H7 (cell line): ENCODE measurements at regions not wholly inside any gene's neighbourhood (a gene's known extent, or its start where the extent isn't known, plus 50 kb on each side); places are given as distances from the start of the nearest gene placed in this dataset.

Experiments
- DNase-seq: peaks from one replicate; pipeline ENCODE4 v3.0.0; 2012
- H3K27me3 ChIP-seq: 2 replicates; pipeline ENCODE4 v1.6.0; 2011; ENCODE audit warnings: mild to moderate bottlenecking, low read length; ENCODE audit not compliant: control insufficient read depth, insufficient read depth
- H3K36me3 ChIP-seq: replicated peaks from 2 replicates; pipeline ENCODE4 v1.5.1; 2011; ENCODE audit warnings: low read length; ENCODE audit not compliant: control insufficient read depth, insufficient read depth
- H3K4me3 ChIP-seq: 2 replicates; pipeline ENCODE4 v1.5.1; 2011; ENCODE audit warnings: low read depth, mild to moderate bottlenecking, control low read depth, low read length, moderate library complexity; ENCODE audit not compliant: insufficient read depth

- no peak for DNase-seq
- no peak overlapping the region for H3K4me3 ChIP-seq
- H3K36me3 ChIP-seq = no peaks in the 10 kb centered on the region
- H3K27me3 ChIP-seq = no peaks in the 10 kb centered on the region
Observed at GRCh38 chr3:59316688-59317275, 267.0 kb upstream of the CFAP20DC start.

DNA sequence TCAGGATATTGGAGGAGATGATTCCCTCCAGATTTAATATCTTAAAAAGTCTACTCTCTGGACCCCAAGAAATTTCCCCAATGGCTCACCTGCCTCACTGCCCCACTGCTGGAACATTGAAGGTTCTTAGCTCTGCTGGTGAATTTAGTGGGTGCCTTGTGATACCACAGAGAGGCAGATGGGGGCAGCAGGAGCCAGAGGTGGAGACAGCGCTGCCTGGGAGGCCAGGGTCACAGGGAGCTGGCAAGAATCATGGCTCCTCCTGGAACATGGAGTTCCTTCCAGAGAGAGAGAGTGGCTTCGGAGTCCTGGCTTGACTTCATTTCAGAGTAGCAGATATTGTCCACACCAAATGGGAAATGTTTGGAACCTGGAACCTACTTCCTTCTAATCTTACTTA, 263.5 kb upstream of the CFAP20DC start:
- DNase-seq = peak; percentile 20
- no peak overlapping the region for H3K4me3 ChIP-seq
- no peaks in the 10 kb centered on the region for H3K27me3 ChIP-seq
- H3K36me3 ChIP-seq = no peaks in the 10 kb centered on the region

DNA sequence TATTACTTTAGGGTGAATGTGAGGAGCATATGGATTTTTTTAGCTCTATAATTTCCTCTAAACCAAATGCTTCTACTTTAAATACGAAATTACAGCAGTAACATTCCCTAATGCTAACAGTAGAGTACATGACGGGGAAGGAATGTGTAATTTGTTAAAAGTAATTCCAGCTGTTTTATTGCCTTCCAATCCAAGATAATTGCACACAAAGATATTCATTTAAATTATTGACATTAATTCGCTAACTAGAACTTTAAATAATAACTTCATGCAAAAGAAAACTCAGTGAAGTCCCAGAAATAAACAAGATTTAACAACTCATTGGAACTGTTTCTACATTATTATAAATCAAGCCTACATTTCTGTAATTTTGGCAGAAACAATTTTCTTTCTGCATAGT, 261.4 kb upstream of the CFAP20DC start:
- DNase-seq = no peak
- H3K27me3 ChIP-seq = no peaks in the 10 kb centered on the region
- H3K4me3 ChIP-seq = no peak overlapping the region
- H3K36me3 ChIP-seq = no peaks in the 10 kb centered on the region

DNA sequence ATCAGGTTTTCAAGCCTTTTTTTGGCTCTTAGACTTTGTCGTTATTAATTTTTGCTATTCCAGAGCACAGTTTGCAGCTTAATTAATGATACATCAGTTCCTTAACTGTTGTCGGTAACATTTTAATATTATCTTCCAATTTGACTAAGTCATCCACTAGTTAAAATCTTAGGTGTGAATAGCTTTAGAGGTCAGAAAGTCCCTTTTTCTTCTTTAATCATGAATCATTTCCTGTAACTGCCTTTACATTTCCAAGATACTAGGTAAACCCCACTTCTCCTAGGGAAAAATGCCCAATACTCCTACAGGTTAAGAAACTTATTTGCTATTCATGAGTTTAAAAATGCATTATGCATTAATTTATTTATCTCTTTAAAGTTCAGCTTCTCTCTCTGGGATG, 260.9 kb upstream of the CFAP20DC start:
- DNase-seq = no peak
- no peaks in the 10 kb centered on the region for H3K36me3 ChIP-seq
- no peak overlapping the region for H3K4me3 ChIP-seq
- no peaks in the 10 kb centered on the region for H3K27me3 ChIP-seq

DNA sequence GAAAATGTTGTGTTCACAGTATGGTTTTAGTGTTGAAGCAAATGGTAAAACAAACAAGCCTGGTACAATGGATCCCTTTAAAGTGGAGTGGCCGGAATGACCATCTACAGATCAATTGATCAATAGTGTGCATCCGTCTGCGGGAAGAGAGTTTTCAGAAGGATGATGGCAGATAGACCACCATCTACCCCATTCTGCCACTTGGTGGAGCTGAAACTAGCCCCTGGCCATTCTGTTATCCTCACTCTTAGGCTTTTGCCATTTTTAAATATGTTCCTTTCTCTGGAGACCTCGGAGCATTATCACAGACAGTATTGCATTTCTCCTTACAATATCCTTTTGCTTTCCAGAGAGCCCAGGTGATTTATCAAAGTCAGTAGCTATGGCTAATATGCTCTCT, 258.9 kb upstream of the CFAP20DC start:
- peak; percentile 22 for DNase-seq
- H3K36me3 ChIP-seq = no peaks in the 10 kb centered on the region
- H3K27me3 ChIP-seq = no peaks in the 10 kb centered on the region
- H3K4me3 ChIP-seq = no peak overlapping the region

DNA sequence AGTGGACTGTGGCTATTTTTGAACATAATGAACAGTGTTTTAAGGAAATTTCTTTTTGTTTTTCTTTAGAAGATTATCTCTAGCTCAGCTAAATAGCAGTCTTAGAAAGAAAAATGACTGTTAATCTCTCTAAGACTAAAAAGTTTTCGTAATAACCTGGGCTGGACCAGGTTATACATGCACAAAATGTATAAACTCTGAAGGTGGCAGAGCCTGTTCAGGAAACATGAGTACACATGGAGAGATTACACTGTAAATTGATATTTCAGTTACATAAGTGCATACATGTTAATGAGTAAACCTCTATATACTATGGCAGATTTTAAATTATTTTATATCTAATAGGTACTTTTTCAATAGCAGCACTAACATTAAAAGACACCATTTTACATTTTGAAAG, 258.2 kb upstream of the CFAP20DC start:
- Histone ChIP-seq H3K27me3 (no peaks in the 10 kb centered on the region), H3K36me3 (no peaks in the 10 kb centered on the region), H3K4me3 (no peak overlapping the region)
- DNase-seq = no peak

DNA sequence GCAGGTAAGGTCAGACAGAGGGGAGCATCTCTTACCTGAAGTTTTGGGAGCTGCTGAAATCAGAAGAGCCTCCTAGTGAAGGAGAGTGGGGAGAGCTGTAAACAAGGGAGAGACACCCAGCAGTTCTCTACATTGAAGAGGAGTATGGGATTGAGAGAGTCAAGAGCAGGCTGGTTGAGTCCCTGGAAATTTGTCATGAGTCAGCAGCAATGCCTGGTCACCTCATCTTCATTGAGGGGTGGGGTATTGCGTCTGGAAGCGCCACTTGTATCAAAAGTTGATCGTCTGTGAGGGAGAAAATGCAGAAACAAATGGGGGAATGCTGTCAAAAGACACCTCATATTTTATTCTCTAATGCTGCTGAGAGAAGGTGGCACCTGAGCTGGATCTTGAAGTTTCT, 256.6 kb upstream of the CFAP20DC start:
- no peaks in the 10 kb centered on the region for H3K27me3 ChIP-seq
- DNase-seq = no peak
- no peaks in the 10 kb centered on the region for H3K36me3 ChIP-seq
- H3K4me3 ChIP-seq = no peak overlapping the region

GRCh38 chr3:59304296-59304695, 254.5 kb upstream of the CFAP20DC start:
- DNase-seq = no peak
- Histone ChIP-seq H3K4me3 (no peak overlapping the region), H3K27me3 (no peaks in the 10 kb centered on the region), H3K36me3 (no peaks in the 10 kb centered on the region)

DNA sequence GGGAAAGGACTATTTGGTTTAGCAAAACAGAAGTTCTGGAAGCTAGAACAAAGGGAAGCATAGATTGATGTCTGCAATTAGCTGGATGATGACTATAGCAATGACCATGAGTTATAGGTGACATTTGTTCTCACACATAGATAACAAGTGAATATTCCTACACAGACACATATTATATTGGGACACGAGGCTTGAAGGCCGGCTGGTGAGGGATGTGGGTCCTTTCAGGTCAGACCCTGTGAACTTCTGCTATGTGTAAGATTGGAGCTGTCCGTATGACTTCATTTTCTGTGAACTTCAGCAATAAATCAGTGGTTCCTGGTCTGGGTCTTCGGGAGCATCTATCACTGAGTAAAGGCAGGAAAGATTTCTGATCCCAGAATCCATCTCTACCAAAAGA, 253.6 kb upstream of the CFAP20DC start:
- DNase-seq = no peak
- Histone ChIP-seq H3K27me3 (no peaks in the 10 kb centered on the region), H3K36me3 (no peaks in the 10 kb centered on the region), H3K4me3 (no peak overlapping the region)

DNA sequence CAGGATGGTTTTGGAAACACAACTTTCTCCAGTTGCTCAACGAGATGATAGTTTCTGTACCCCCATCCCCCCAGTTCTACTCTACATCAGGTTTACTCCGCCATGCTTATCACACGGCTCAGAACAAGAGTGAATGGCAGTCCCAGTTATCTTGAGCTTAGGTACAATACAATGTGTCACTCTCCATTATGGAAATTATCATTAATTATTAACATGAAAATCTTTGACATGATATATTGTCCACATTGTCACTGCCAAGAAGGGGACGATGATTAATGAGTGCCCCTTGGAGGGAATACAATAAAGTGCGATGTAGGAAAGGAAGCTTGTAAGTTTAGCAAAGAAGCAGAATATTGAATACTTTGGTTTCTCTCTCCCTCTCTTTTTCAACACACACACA, 252.6 kb upstream of the CFAP20DC start:
- Histone ChIP-seq H3K4me3 (no peak overlapping the region), H3K27me3 (no peaks in the 10 kb centered on the region), H3K36me3 (no peaks in the 10 kb centered on the region)
- DNase-seq = no peak

DNA sequence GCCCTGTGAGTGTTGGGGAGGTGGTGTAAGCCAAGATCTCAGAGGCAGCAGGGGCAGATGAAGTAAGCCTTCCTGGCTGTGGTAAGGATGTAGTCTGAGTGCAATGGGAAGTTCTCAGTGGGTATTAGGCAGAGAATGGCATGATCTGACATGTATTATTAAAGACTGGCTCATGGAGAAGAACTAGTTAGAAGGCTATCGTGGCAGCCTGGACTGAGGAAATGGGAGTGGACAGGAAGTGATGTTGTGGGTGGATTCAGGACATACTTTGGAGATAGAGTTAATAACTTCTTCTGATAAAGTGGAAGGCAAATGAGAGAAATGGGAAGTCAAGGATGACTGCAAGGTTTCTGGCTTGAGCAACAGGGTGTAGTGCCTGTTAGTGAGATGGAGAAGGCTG, 250.9 kb upstream of the CFAP20DC start:
- DNase-seq = no peak
- Histone ChIP-seq H3K36me3 (no peaks in the 10 kb centered on the region), H3K4me3 (no peak overlapping the region), H3K27me3 (no peaks in the 10 kb centered on the region)

- H3K27me3 ChIP-seq = no peaks in the 10 kb centered on the region
- no peak for DNase-seq
Observed at GRCh38 chr3:59299561-59299960, 249.7 kb upstream of the CFAP20DC start.

GRCh38 chr3:59290358-59290757, 240.5 kb upstream of the CFAP20DC start:
- Histone ChIP-seq H3K4me3 (no peak overlapping the region), H3K27me3 (no peaks in the 10 kb centered on the region), H3K36me3 (no peaks in the 10 kb centered on the region)
- DNase-seq = no peak

More at GRCh38 chr3:59299561-59299960, 249.7 kb upstream of the CFAP20DC start:
- Histone ChIP-seq H3K4me3 (no peak overlapping the region), H3K36me3 (no peaks in the 10 kb centered on the region)

GRCh38 chr3:59289831-59290230, 240.0 kb upstream of the CFAP20DC start:
- no peak for DNase-seq
- Histone ChIP-seq H3K4me3 (no peak overlapping the region), H3K27me3 (no peaks in the 10 kb centered on the region), H3K36me3 (no peaks in the 10 kb centered on the region)

DNA sequence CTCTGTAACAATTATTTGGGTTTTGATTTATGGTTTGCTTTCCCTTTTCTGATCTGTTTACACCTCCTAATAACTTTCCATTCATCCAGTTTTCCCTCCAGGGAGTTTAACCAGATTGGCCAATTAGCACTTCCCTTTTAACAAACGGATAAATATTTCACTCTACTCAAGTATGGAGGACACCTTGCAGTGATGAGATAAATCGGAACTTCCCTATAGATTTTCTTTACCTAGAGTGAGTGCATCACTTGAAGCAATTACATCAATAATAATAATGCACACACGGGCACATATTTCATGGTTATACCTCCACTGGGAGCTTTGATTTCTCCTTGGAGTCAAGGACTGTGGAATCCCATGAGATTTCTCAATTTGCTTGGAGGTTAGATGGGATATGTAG, 239.1 kb upstream of the CFAP20DC start:
- DNase-seq = no peak
- no peaks in the 10 kb centered on the region for H3K36me3 ChIP-seq
- no peaks in the 10 kb centered on the region for H3K27me3 ChIP-seq
- H3K4me3 ChIP-seq = no peak overlapping the region
